ENCODE measurements at regions not wholly inside any gene's neighbourhood (a gene's known extent, or its start where the extent isn't known, plus 50 kb on each side); places are given as distances from the start of the nearest gene placed in this dataset.

GRCh38 chr13:90535421-90535820 is 812.1 kb upstream of the MIR17HG start:
- DNase-seq (ENCODE audit: low read depth in 2 of 2, low spot score in 1 of 2) = no peak

GRCh38 chr13:90538063-90538462 is 809.4 kb upstream of the MIR17HG start:
- no peak for DNase-seq (ENCODE audit: low read depth in 2 of 2, low spot score in 1 of 2)

GRCh38 chr13:90541346-90541745 is 806.1 kb upstream of the MIR17HG start:
- no peak for DNase-seq (ENCODE audit: low read depth in 2 of 2, low spot score in 1 of 2)

GRCh38 chr13:90542959-90543505 is 804.5 kb upstream of the MIR17HG start:
- no peak for DNase-seq (ENCODE audit: low read depth in 2 of 2, low spot score in 1 of 2)

GRCh38 chr13:90545070-90545840 is 802.2 kb upstream of the MIR17HG start:
- DNase-seq (ENCODE audit: low read depth in 2 of 2, low spot score in 1 of 2) = no peak

GRCh38 chr13:90547272-90547790 is 800.2 kb upstream of the MIR17HG start:
- DNase-seq (ENCODE audit: low read depth in 2 of 2, low spot score in 1 of 2) = no peak

- no peak for DNase-seq (ENCODE audit: low read depth in 2 of 2, low spot score in 1 of 2)
Measured at GRCh38 chr13:90551253-90551652, 796.2 kb upstream of the MIR17HG start.

GRCh38 chr13:90552702-90553101 is 794.8 kb upstream of the MIR17HG start:
- DNase-seq (ENCODE audit: low read depth in 2 of 2, low spot score in 1 of 2) = no peak

- no peak for DNase-seq (ENCODE audit: low read depth in 2 of 2, low spot score in 1 of 2)
Measured at GRCh38 chr13:90553159-90553558, 794.3 kb upstream of the MIR17HG start.

GRCh38 chr13:90557626-90558025 is 789.9 kb upstream of the MIR17HG start:
- no peak for DNase-seq (ENCODE audit: low read depth in 2 of 2, low spot score in 1 of 2)

- no peak for DNase-seq (ENCODE audit: low read depth in 2 of 2, low spot score in 1 of 2)
Measured at GRCh38 chr13:90562443-90562842, 785.0 kb upstream of the MIR17HG start.

- no peak for DNase-seq (ENCODE audit: low read depth in 2 of 2, low spot score in 1 of 2)
Measured at GRCh38 chr13:90564096-90564495, 783.4 kb upstream of the MIR17HG start.

GRCh38 chr13:90564566-90564965 is 782.9 kb upstream of the MIR17HG start:
- DNase-seq (ENCODE audit: low read depth in 2 of 2, low spot score in 1 of 2) = no peak

- DNase-seq (ENCODE audit: low read depth in 2 of 2, low spot score in 1 of 2) = no peak
Measured at GRCh38 chr13:90565985-90566713, 781.3 kb upstream of the MIR17HG start.

GRCh38 chr13:90568165-90568564 is 779.3 kb upstream of the MIR17HG start:
- DNase-seq (ENCODE audit: low read depth in 2 of 2, low spot score in 1 of 2) = no peak

- DNase-seq (ENCODE audit: low read depth in 2 of 2, low spot score in 1 of 2) = no peak
Measured at GRCh38 chr13:90576067-90576466, 771.4 kb upstream of the MIR17HG start.

- no peak for DNase-seq (ENCODE audit: low read depth in 2 of 2, low spot score in 1 of 2)
Measured at GRCh38 chr13:90577726-90578125, 769.8 kb upstream of the MIR17HG start.

GRCh38 chr13:90585392-90585791 is 762.1 kb upstream of the MIR17HG start:
- no peak for DNase-seq (ENCODE audit: low read depth in 2 of 2, low spot score in 1 of 2)

GRCh38 chr13:90591260-90591926 is 756.1 kb upstream of the MIR17HG start:
- DNase-seq (ENCODE audit: low read depth in 2 of 2, low spot score in 1 of 2) = no peak

- no peak for DNase-seq (ENCODE audit: low read depth in 2 of 2, low spot score in 1 of 2)
Measured at GRCh38 chr13:90591927-90592268, 755.6 kb upstream of the MIR17HG start.

- DNase-seq (ENCODE audit: low read depth in 2 of 2, low spot score in 1 of 2) = no peak
Measured at GRCh38 chr13:90592943-90593342, 754.5 kb upstream of the MIR17HG start.

GRCh38 chr13:90594681-90595080 is 752.8 kb upstream of the MIR17HG start:
- no peak for DNase-seq (ENCODE audit: low read depth in 2 of 2, low spot score in 1 of 2)
